Hematopoietic multipotent progenitor cell treated with erythropoietin and hydrocortisone succinate and interleukin-3 and kit ligand, for 17 days (in vitro differentiated cells): ENCODE measurements at regions not wholly inside any gene's neighbourhood (a gene's known extent, or its start where the extent isn't known, plus 50 kb on each side); places are given as distances from the start of the nearest gene placed in this dataset.

ENCODE experiments used
- DNase-seq: peaks from one replicate; pipeline ENCODE4 v3.0.0-alpha.2; 2015; ENCODE audit warnings: low spot score

- no peak for DNase-seq
Observed at GRCh38 chr7:28231176-28231575, 50.6 kb upstream of the JAZF1 start.

- DNase-seq = no peak
Observed at GRCh38 chr7:28236560-28236959, 56.0 kb upstream of the JAZF1 start.

- no peak for DNase-seq
Observed at GRCh38 chr7:28237363-28237762, 56.8 kb upstream of the JAZF1 start.

GRCh38 chr7:28239823-28240204, 59.2 kb upstream of the JAZF1 start:
- no peak for DNase-seq

- no peak for DNase-seq
Observed at GRCh38 chr7:28240481-28240880, 59.9 kb upstream of the JAZF1 start.

GRCh38 chr7:28243861-28244260, 63.3 kb upstream of the JAZF1 start:
- no peak for DNase-seq

- no peak for DNase-seq
Observed at GRCh38 chr7:28245123-28245878, 64.7 kb upstream of the JAZF1 start.

GRCh38 chr7:28246921-28247461, 66.4 kb upstream of the JAZF1 start:
- no peak for DNase-seq

GRCh38 chr7:28258240-28258639, 77.6 kb upstream of the JAZF1 start:
- DNase-seq = no peak

- DNase-seq = no peak
Observed at GRCh38 chr7:28260969-28261368, 80.4 kb upstream of the JAZF1 start.

- DNase-seq = no peak
Observed at GRCh38 chr7:28263622-28264271, 83.2 kb upstream of the JAZF1 start.

GRCh38 chr7:28266402-28266801, 85.8 kb upstream of the JAZF1 start:
- DNase-seq = no peak

GRCh38 chr7:28267012-28267411, 86.4 kb upstream of the JAZF1 start:
- no peak for DNase-seq

- no peak for DNase-seq
Observed at GRCh38 chr7:28269700-28270361, 89.2 kb upstream of the JAZF1 start.

- no peak for DNase-seq
Observed at GRCh38 chr7:28270536-28270935, 89.9 kb upstream of the JAZF1 start.

- DNase-seq = peak; percentile 85
Observed at GRCh38 chr7:28272461-28272877, 91.9 kb upstream of the JAZF1 start.

- DNase-seq = no peak
Observed at GRCh38 chr7:28276298-28276697, 95.7 kb upstream of the JAZF1 start.

GRCh38 chr7:28277364-28277763, 96.8 kb upstream of the JAZF1 start:
- no peak for DNase-seq

GRCh38 chr7:28277958-28278357, 97.4 kb upstream of the JAZF1 start:
- no peak for DNase-seq

GRCh38 chr7:28280516-28280915, 99.9 kb upstream of the JAZF1 start:
- no peak for DNase-seq

- no peak for DNase-seq
Observed at GRCh38 chr7:28290496-28290895, 109.9 kb upstream of the JAZF1 start.

GRCh38 chr7:28291559-28291958, 111.0 kb upstream of the JAZF1 start:
- no peak for DNase-seq
